K562 (cell line): ENCODE measurements at regions not wholly inside any gene's neighbourhood (a gene's known extent, or its start where the extent isn't known, plus 50 kb on each side); places are given as distances from the start of the nearest gene placed in this dataset.

Experiments
- CBX8 ChIP-seq: fragments of 200-600 bp; sonication (generic); IDR thresholded peaks from 2 replicates; pipeline ENCODE4 v1.6.1; 2012; ENCODE audit warnings: borderline replicate concordance, mixed run types, low read depth, mild to moderate bottlenecking, moderate library complexity, mixed read lengths, low read length, control low read depth, inconsistent platforms; ENCODE audit not compliant: poor library complexity, severe bottlenecking; ENCODE audit errors: extremely low read depth
- CTCF ChIP-seq, 3 experiments: IDR thresholded peaks in 2 of 3; conservative IDR thresholded peaks in 1 of 3; 2 replicates each; pipeline ENCODE4 v1.5.1; 2011 to 2012; ENCODE audit warnings: low read length in 3 of 3, mild to moderate bottlenecking in 3 of 3, control low read depth in 2 of 3, improper control_type of control experiment in 1 of 3, inconsistent platforms in 1 of 3, low read depth in 1 of 3, mixed read lengths in 1 of 3, moderate library complexity in 1 of 3; ENCODE audit not compliant: insufficient read depth in 2 of 3
- ELF1 ChIP-seq: fragments of 200-800 bp; sonication (Bioruptor generic); IDR thresholded peaks from 2 replicates; pipeline ENCODE4 v1.6.1; 2016; ENCODE audit warnings: missing genetic modification characterization, missing compliant biosample characterization
- ELF2 ChIP-seq: fragments of 250-450 bp; sonication (Bioruptor Pico); IDR thresholded peaks from 2 replicates; pipeline ENCODE4 v1.5.0; 2021; ENCODE audit warnings: mild to moderate bottlenecking
- ETS1 ChIP-seq: conservative IDR thresholded peaks from 2 replicates; pipeline ENCODE4 v1.6.1; 2011; ENCODE audit warnings: low read depth, mild to moderate bottlenecking, low read length; ENCODE audit not compliant: control insufficient read depth
- ETV1 ChIP-seq: fragments of 450-650 bp; conservative IDR thresholded peaks from 2 replicates; pipeline ENCODE4 v1.6.1; 2016; ENCODE audit warnings: missing genetic modification characterization, control low read depth, low read depth, missing compliant biosample characterization
- ILF3 ChIP-seq: fragments of 450-650 bp; IDR thresholded peaks from 2 replicates; pipeline ENCODE4 v1.6.1; 2018; ENCODE audit warnings: antibody characterized with exemption, mild to moderate bottlenecking, moderate library complexity, borderline replicate concordance
- JUND ChIP-seq, 2 experiments: IDR thresholded peaks; 2 replicates in 1 of 2; 3 replicates in 1 of 2; pipeline ENCODE4 v1.6.1; 2011; ENCODE audit warnings: borderline replicate concordance in 2 of 2, low read depth in 2 of 2, low read length in 2 of 2, improper control_type of control experiment in 1 of 2, missing biosample characterization in 1 of 2, missing genetic modification characterization in 1 of 2, missing genetic modification reagents in 1 of 2
- RBFOX2 ChIP-seq: fragments of 200-400 bp; formaldehyde crosslinking; IDR thresholded peaks from 2 replicates; pipeline ENCODE4 v1.6.1; 2017; ENCODE audit warnings: low read depth, mild to moderate bottlenecking, low read length, moderate library complexity
- TCF7 ChIP-seq: sonication (generic); IDR thresholded peaks from 2 replicates; pipeline ENCODE4 v1.6.1; 2016; ENCODE audit warnings: antibody characterized with exemption, borderline replicate concordance

- TF ChIP-seq CTCF (IDR thresholded peaks at IDR 0.05 in 2 of 3, conservative IDR thresholded peaks at IDR 0.05 in 1 of 3; ENCODE audit: insufficient read depth in 2 of 3, low read depth in 1 of 3, low read length in 3 of 3) = no peak
- TF ChIP-seq ELF2 = no peak
- TF ChIP-seq ILF3 = no peak
- no peak for TF ChIP-seq ELF1
- no peak for TF ChIP-seq JUND (IDR thresholded peaks at IDR 0.05; ENCODE audit: borderline replicate concordance, low read depth, low read length)
- TF ChIP-seq JUND (tag; IDR thresholded peaks at IDR 0.05; ENCODE audit: borderline replicate concordance, low read depth, low read length) = no peak
- no peak for TF ChIP-seq TCF7
- TF ChIP-seq CBX8 = no peak
- TF ChIP-seq ETS1 = no peak
- TF ChIP-seq ETV1 (tag) = no peak
- no peak for TF ChIP-seq RBFOX2
Observed at GRCh38 chr3:35263477-35263876, 375.8 kb upstream of the ARPP21 start.
